Left lung (tissue), 4 donors: ENCODE measurements at regions not wholly inside any gene's neighbourhood (a gene's known extent, or its start where the extent isn't known, plus 50 kb on each side); places are given as distances from the start of the nearest gene placed in this dataset.

Source experiments
- ATAC-seq: fragments of 200-7000 bp; cut with Tn5 transposase; one replicate; pipeline ENCODE4 v1.9.1; 2020; ENCODE audit warnings: moderate library complexity
- DNase-seq, 4 donors: peaks; one replicate each; pipeline ENCODE4 v3.0.0-alpha.2; 2013 to 2020
- H3K27ac ChIP-seq, 2 donors: fragments of 200-600 bp; sonication (generic) in 1 of 2; one replicate each; pipeline versions ENCODE4 v1.5.0 to v1.8.0; 2020 to 2021
- H3K27me3 ChIP-seq, 2 donors: fragments of 200-600 bp; sonication (generic) in 1 of 2; one replicate each; pipeline versions ENCODE4 v1.5.0 to v1.8.0; 2020 to 2021
- H3K36me3 ChIP-seq, 2 donors: fragments of 200-600 bp; sonication (generic) in 1 of 2; one replicate each; pipeline versions ENCODE4 v1.5.0 to v1.8.0; 2020 to 2021
- H3K4me1 ChIP-seq, 2 donors: fragments of 200-600 bp; one replicate each; pipeline ENCODE4 v1.8.0; 2021
- H3K4me3 ChIP-seq, 2 donors: fragments of 200-600 bp; sonication (generic) in 1 of 2; one replicate each; pipeline versions ENCODE4 v1.5.0 to v1.8.0; 2020 to 2021; ENCODE audit warnings: mild to moderate bottlenecking in 1 of 2
- H3K9me3 ChIP-seq, 2 donors: fragments of 200-600 bp; sonication (generic) in 1 of 2; one replicate each; pipeline versions ENCODE4 v1.5.0 to v1.8.0; 2020 to 2021
- CTCF ChIP-seq, 2 donors: fragments of 200-600 bp; sonication (generic) in 1 of 2; IDR thresholded peaks; one replicate each; pipeline versions ENCODE4 v1.5.0 to v1.8.0; 2021; ENCODE audit warnings: antibody characterized with exemption in 2 of 2
- intact Hi-C, 2 donors: fragments of 100-400 bp; cut with DNase I; formaldehyde crosslinking; loops; one replicate each; pipeline versions ENCODE4 v1.11.2 to v1.14.2; 2022
- donor health status: DM: no; HTN: yes; CAD: no.
- donor health status: DM: no; HTN: no; CAD: no.

DNA sequence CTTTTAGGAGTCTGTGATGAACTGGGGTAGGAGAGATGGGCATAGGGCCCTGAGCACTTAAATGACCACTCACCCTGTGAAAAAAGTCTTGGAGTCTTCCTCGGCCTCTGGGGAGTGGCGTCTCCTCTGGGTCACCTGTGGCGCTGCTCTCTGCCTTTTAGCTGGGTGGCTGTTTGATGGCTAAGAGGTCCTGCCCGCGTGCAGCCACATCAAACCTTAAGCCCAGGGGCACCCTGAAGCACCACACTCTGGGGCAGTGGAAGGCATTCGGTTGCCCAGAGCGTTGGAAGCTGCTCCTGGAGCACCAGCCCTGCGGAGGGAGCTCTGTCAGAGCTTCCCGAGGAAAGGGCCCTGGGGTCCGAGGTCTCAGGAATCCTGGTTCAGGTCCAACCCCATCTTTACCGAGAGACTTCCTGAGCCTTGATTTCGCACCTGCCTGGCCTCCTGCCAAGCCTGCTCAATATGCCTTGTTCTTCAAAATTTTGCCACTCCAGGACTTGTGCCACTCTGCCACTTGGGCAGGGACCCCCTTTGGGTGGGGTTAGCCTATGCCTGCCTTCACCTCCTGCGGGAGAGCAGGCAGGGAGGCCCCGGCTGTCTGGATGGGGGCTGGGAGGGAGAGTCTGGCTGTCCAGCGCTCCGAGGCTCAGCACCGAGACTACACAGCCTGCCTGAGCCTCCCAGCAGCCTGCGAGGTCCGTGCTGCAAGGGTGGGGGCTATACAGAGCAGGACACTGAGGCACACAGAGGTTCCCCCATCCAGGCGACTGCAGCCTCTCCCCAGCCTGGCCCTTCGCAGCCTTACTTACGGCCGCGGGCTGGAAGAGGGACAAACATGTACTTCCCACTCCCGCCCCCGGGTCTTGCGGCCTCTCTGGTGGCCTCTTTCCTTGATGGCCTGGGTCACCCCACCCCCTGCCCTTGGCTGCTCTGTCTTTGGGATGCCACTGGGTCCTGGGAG is 63.4 kb upstream of the RNU6ATAC start:
- no peaks in the 10 kb centered on the region for H3K36me3 ChIP-seq
- no peak for TF ChIP-seq CTCF (IDR thresholded peaks at IDR 0.05)
- H3K9me3 ChIP-seq = no peaks in the 10 kb centered on the region
- ATAC-seq (no peak), DNase-seq (peak in 1 of 4 donors; percentile 64)
- H3K4me3 ChIP-seq = no peak overlapping the region
- intact Hi-C loops = no loop called here
- no peak overlapping the region for H3K27ac ChIP-seq
- H3K4me1 ChIP-seq = peaks cover 8 to 14% of the 10 kb centered on the region in 2 donors
- peaks cover 0 to 19% of the 10 kb centered on the region in 2 donors for H3K27me3 ChIP-seq

DNA sequence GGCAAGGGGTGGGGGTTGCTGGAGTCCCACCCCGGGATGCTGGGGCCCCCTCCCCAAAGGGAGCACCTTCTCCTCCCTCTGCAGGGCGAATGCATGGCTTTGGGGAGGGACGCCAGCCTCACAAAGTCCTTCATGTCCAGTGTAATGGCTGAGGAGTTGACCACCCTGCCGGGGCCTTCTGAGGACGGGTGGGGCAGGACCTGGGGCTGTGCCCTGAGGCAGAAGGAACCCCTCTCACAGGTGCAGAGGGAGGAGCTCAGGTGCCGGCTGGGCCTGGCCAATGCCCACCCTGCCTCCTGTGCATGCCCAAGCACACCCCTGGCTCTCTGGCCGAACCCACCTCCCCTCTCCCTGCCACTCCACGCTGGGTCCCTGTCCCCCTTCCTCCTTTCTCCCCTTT is 64.3 kb upstream of the RNU6ATAC start:
- H3K27ac ChIP-seq = no peak overlapping the region
- no peaks in the 10 kb centered on the region for H3K36me3 ChIP-seq
- intact Hi-C loops = no loop called here
- no peak overlapping the region for H3K4me3 ChIP-seq
- TF ChIP-seq CTCF (IDR thresholded peaks at IDR 0.05) = no peak
- H3K27me3 ChIP-seq = peaks cover 0 to 24% of the 10 kb centered on the region in 2 donors
- H3K9me3 ChIP-seq = no peaks in the 10 kb centered on the region
- H3K4me1 ChIP-seq = peaks cover 8 to 14% of the 10 kb centered on the region in 2 donors
- ATAC-seq = no peak
- DNase-seq = no peak

- DNase-seq (peak in 1 of 4 donors; percentile 72), ATAC-seq (no peak)
- Histone ChIP-seq H3K27ac (no peak overlapping the region), H3K4me1 (peaks cover 8 to 14% of the 10 kb centered on the region in 2 donors), H3K36me3 (no peaks in the 10 kb centered on the region), H3K27me3 (peaks cover 0 to 24% of the 10 kb centered on the region in 2 donors), H3K4me3 (no peak overlapping the region), H3K9me3 (no peaks in the 10 kb centered on the region)
- intact Hi-C loops = no loop called here
- TF ChIP-seq CTCF (IDR thresholded peaks at IDR 0.05) = no peak
Measured at GRCh38 chr9:134229466-134230091, 65.2 kb upstream of the RNU6ATAC start.

GRCh38 chr9:134230092-134230941 is 66.0 kb upstream of the RNU6ATAC start:
- Histone ChIP-seq H3K36me3 (no peaks in the 10 kb centered on the region), H3K27ac (no peak overlapping the region), H3K4me1 (peaks cover 8 to 14% of the 10 kb centered on the region in 2 donors), H3K27me3 (peaks cover 0 to 24% of the 10 kb centered on the region in 2 donors), H3K9me3 (no peaks in the 10 kb centered on the region), H3K4me3 (no peak overlapping the region)
- intact Hi-C loops = no loop called here
- peak in 1 of 4 donors; percentile 62 for DNase-seq
- no peak for ATAC-seq
- no peak for TF ChIP-seq CTCF (IDR thresholded peaks at IDR 0.05)
